ENCODE measurements at regions not wholly inside any gene's neighbourhood (a gene's known extent, or its start where the extent isn't known, plus 50 kb on each side); places are given as distances from the start of the nearest gene placed in this dataset.
A peak's percentile ranks its signal among the peaks of the same experiment; 100 is the strongest.

DNA sequence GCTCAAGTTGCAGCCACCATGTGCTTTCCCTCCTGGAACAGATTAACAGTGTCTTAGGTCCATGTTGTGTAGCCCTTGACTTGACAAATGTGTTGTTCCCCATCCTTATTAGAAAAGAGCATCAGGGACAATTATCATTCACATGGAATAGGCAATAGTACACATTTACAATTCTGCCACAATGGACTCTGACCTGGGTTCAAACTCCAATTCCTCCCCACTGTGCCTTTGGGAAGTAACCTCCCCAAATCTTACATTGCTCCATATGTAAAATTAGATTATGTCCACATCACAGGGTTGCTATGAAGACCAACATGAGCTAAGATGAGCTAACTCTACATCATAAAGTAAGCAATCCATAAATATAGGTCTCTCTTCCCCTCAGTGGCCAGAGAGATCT is 193.8 kb downstream of the NRP2 start:
- POLR2A ChIA-PET = no interaction called here
- no peak overlapping the region for H3K4me3 ChIP-seq (ENCODE audit: low read depth, low read length)
- DNase-seq (ENCODE audit: low read depth, low spot score) = no peak
- TF ChIP-seq, protein P1, sequence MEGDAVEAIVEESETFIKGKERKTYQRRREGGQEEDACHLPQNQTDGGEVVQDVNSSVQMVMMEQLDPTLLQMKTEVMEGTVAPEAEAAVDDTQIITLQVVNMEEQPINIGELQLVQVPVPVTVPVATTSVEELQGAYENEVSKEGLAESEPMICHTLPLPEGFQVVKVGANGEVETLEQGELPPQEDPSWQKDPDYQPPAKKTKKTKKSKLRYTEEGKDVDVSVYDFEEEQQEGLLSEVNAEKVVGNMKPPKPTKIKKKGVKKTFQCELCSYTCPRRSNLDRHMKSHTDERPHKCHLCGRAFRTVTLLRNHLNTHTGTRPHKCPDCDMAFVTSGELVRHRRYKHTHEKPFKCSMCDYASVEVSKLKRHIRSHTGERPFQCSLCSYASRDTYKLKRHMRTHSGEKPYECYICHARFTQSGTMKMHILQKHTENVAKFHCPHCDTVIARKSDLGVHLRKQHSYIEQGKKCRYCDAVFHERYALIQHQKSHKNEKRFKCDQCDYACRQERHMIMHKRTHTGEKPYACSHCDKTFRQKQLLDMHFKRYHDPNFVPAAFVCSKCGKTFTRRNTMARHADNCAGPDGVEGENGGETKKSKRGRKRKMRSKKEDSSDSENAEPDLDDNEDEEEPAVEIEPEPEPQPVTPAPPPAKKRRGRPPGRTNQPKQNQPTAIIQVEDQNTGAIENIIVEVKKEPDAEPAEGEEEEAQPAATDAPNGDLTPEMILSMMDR (IDR thresholded peaks at IDR 0.05; ENCODE audit: insufficient read depth, low read length, missing control alignments) = no peak
- CTCF ChIA-PET = no interaction called here

DNA sequence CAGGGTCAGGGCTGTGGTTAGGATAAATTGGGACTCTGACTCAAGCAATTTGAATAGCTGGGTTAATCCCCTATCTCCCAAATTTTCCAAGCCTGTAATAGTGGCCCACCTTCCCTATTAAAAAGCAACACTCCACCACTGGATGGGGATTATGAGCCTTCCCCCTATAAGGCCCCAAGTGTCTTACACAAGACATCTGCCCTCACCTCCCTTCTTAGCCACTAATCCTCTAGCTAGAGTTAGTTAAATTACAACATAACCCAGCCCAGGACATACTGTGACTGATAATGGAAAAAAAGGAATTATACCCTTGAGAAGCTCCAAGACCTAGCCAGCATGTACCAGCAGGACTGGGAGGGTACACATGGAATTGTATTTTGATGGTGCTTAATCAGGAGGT is 190.4 kb downstream of the NRP2 start:
- no peak for DNase-seq (ENCODE audit: low read depth, low spot score)
- ChIA-PET CTCF (interaction anchor here (0.7 to 2.9 kb wide), 3 partner anchors 12 to 19 kb away, joined by 3 to 14 read pairs (median 3); no protein-coding TSS in a partner anchor), POLR2A (no interaction called here)
- TF ChIP-seq, protein P1 (IDR thresholded peaks at IDR 0.05; ENCODE audit: insufficient read depth, low read length, missing control alignments) = no peak
- no peak overlapping the region for H3K4me3 ChIP-seq (ENCODE audit: low read depth, low read length)

DNA sequence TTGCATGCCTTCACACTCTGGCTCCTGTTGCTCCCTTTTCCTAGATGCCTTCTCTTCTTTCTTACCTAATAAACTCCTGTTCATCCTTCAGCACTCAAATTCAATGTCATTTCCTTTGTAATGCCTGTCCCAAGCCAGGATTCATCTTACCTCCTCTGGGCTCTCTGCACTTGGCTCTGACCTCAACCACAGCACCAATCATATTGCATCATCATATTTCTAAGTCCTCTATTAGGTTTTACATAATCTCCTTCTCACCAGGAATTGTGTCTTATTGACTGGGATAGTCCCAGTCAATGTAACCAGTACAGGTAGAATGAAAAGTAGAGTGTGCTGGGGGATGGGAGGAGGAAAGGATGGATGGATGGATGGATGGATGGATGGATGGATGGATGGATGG is 187.1 kb downstream of the NRP2 start:
- ChIA-PET POLR2A (no interaction called here), CTCF (interaction anchor here (1.5 kb wide), 1 partner anchor 16 kb away, joined by 5 read pairs; no protein-coding TSS in a partner anchor)
- H3K4me3 ChIP-seq (ENCODE audit: low read depth, low read length) = no peak overlapping the region
- DNase-seq (ENCODE audit: low read depth, low spot score) = no peak
- TF ChIP-seq, protein P1 (IDR thresholded peaks at IDR 0.05; ENCODE audit: insufficient read depth, low read length, missing control alignments) = no peak

DNA sequence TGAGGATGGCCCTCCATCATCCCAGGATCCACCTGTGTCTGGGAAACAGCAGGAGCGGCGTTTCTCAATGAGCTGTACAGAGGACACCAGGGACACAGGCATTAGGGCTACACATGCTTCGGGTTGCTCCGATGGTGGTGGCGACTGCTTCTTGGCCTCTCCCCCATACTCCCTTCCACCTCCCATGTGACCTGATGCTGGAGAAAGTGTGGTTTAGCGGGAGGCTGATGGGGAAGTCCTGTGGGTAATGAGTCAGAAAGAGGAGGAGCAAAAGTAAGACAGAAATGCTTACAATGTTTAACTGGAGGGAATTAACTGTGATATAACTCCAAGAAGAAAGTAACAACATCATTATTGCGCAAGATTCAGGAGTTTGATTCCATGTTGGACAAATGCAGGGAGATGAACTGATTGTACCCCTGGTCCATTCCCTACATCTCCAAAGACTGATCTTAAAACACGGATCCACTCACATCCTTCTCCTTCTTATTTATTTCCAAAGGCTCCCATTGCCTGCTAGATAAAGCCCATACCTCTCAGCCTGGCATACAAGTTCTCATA is 186.6 kb downstream of the NRP2 start:
- ChIA-PET CTCF (interaction anchor here (0.8 kb wide), 1 partner anchor 36 kb away, joined by 3 read pairs; no protein-coding TSS in a partner anchor), POLR2A (no interaction called here)
- no peak overlapping the region for H3K4me3 ChIP-seq (ENCODE audit: low read depth, low read length)
- TF ChIP-seq, protein P1 (IDR thresholded peaks at IDR 0.05; ENCODE audit: insufficient read depth, low read length, missing control alignments) = no peak
- peak; percentile 58 for DNase-seq (ENCODE audit: low read depth, low spot score)

DNA sequence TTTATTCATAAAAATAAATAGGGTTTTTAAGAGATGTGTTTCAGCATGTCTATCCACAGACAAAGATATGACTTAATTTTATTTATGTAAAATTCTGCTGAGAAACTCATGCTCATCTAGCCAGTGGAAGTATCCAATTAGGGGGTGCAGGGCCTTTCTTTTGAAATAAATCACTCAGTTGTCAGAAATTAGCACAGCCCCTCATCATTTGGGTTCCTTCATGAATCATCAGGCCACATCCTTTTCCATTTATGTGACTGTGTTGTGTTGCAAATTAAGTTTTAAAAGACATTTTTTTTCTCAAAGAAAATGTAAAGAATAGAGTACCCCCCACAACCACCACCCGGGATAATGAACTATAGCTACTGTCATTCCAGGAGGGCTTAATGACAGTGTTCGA is 185.8 kb downstream of the NRP2 start:
- ChIA-PET CTCF (interaction anchor here (0.8 kb wide), 1 partner anchor 37 kb away, joined by 3 read pairs; no protein-coding TSS in a partner anchor), POLR2A (no interaction called here)
- DNase-seq (ENCODE audit: low read depth, low spot score) = no peak
- TF ChIP-seq, protein P1 (IDR thresholded peaks at IDR 0.05; ENCODE audit: insufficient read depth, low read length, missing control alignments) = no peak
- no peak overlapping the region for H3K4me3 ChIP-seq (ENCODE audit: low read depth, low read length)

DNA sequence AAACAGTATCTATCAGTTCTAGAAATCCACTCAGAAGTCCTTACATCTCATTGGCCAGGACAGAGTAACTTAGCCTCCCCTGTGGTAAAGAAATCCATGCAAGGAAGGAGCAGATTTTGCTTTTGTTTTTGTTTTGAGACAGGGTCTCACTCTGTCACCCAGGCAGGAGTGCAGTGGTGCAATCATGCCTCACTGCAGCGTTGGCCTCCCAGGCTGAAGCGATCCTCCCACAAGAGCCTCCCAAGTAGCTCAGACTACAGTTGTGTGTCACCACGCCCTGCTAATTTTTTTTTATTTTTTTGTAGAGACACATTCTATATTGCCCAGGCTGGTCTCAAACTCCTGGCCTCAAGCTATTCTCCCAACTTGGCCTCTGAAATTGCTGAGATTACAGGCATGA is 185.1 kb downstream of the NRP2 start:
- DNase-seq (ENCODE audit: low read depth, low spot score) = no peak
- ChIA-PET POLR2A (no interaction called here), CTCF (interaction anchor here (0.5 to 1.3 kb wide), 2 partner anchors 9 to 21 kb away, joined by 3 to 7 read pairs; no protein-coding TSS in a partner anchor)
- TF ChIP-seq, protein P1 (IDR thresholded peaks at IDR 0.05; ENCODE audit: insufficient read depth, low read length, missing control alignments) = no peak
- H3K4me3 ChIP-seq (ENCODE audit: low read depth, low read length) = no peak overlapping the region
